ENCODE measurements at regions not wholly inside any gene's neighbourhood (a gene's known extent, or its start where the extent isn't known, plus 50 kb on each side); places are given as distances from the start of the nearest gene placed in this dataset.
A peak's percentile ranks its signal among the peaks of the same experiment; 100 is the strongest.

DNA sequence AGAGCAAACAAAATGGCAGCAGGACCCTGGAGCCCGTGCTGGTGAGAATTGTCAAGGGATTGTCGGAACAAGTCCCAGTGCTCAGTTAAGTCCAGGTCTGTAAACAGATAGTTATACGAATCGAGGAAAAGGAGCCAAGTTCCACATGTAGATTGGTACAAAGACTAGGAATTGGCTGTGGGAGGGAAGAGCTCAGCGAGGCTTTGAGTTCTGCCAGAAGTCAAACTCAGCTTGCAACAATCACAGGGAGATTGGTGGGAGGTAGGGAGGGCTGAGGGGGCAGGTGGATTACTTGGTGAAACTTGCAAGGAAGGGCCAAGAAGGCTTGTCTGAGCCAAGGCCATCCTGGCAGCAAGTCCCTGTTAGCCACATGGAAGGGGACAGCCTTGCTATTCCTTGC is 217.8 kb upstream of the ARL4C start:
- H3K27ac ChIP-seq (ENCODE audit: insufficient read depth, low read length) = no peak overlapping the region
- no peak overlapping the region for H3K4me3 ChIP-seq (replicated peaks in 1 of 4; ENCODE audit: control extremely low read depth in 1 of 4, insufficient read depth in 1 of 4, low read depth in 3 of 4, low read length in 4 of 4)
- no peaks in the 10 kb centered on the region for H3K4me1 ChIP-seq (ENCODE audit: control insufficient read depth, extremely low read depth, insufficient read depth, low read length)
- H3K9me3 ChIP-seq (ENCODE audit: control insufficient read depth, insufficient read depth, low read depth, low read length) = no peaks in the 10 kb centered on the region
- no peaks in the 10 kb centered on the region for H4K20me1 ChIP-seq (ENCODE audit: control insufficient read depth, extremely low read depth, insufficient read depth, low read length)
- no peak for DNase-seq (ENCODE audit: low read depth in 2 of 2)
- H2AFZ ChIP-seq (ENCODE audit: low read length) = no peak overlapping the region
- TF ChIP-seq CTCF (conservative IDR thresholded peaks at IDR 0.05 in 1 of 2, IDR thresholded peaks at IDR 0.05 in 1 of 2; ENCODE audit: low read depth in 1 of 2, low read length in 2 of 2) = no peak
- no peaks in the 10 kb centered on the region for H3K36me3 ChIP-seq (ENCODE audit: control insufficient read depth, insufficient read depth, low read length)
- H3K4me2 ChIP-seq (ENCODE audit: extremely low read depth, insufficient read depth, low read length) = no peak overlapping the region
- H3K79me2 ChIP-seq (ENCODE audit: control insufficient read depth, insufficient read depth, low read length) = no peaks in the 10 kb centered on the region
- H3K9ac ChIP-seq (ENCODE audit: insufficient read depth, low read length) = no peak overlapping the region
- H3K27me3 ChIP-seq (ENCODE audit: control insufficient read depth, insufficient read depth, low read length) = no peaks in the 10 kb centered on the region

DNA sequence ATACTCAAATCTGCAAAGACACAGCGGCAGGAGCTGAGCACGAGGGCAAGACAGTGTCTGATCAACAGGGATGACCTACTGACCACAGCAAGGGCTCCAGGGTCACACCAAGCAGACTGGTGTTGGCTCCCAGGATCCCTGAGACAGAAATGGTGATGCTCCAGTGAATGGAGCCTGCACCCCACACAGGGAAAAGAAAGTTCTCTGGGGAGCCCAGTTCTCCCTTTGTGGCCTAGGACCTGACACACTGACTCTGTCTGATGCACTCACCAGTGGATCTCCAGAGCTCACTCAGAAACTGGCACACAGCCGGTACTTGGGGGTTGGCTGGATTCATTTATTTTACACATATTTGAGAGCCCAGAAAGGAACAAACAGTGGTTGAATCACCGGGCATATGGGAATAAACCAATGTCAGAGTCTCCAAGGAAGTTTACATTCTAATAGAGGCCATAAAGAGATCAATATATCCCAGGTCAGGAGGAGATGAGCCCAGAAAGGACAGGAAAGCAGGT is 215.6 kb upstream of the ARL4C start:
- no peak overlapping the region for H3K4me2 ChIP-seq (ENCODE audit: extremely low read depth, insufficient read depth, low read length)
- H3K9ac ChIP-seq (ENCODE audit: insufficient read depth, low read length) = no peak overlapping the region

GRCh38 chr2:234711308-234711707 is 214.4 kb upstream of the ARL4C start:
- Histone ChIP-seq H3K36me3 (ENCODE audit: control insufficient read depth, insufficient read depth, low read length) (no peaks in the 10 kb centered on the region), H2AFZ (ENCODE audit: low read length) (no peak overlapping the region), H3K9ac (ENCODE audit: insufficient read depth, low read length) (no peak overlapping the region), H3K4me3 (replicated peaks in 1 of 4; ENCODE audit: control extremely low read depth in 1 of 4, insufficient read depth in 1 of 4, low read depth in 3 of 4, low read length in 4 of 4) (no peak overlapping the region), H3K27ac (ENCODE audit: insufficient read depth, low read length) (no peak overlapping the region), H3K79me2 (ENCODE audit: control insufficient read depth, insufficient read depth, low read length) (no peaks in the 10 kb centered on the region), H4K20me1 (ENCODE audit: control insufficient read depth, extremely low read depth, insufficient read depth, low read length) (no peaks in the 10 kb centered on the region), H3K27me3 (ENCODE audit: control insufficient read depth, insufficient read depth, low read length) (no peaks in the 10 kb centered on the region), H3K4me1 (ENCODE audit: control insufficient read depth, extremely low read depth, insufficient read depth, low read length) (no peaks in the 10 kb centered on the region), H3K9me3 (ENCODE audit: control insufficient read depth, insufficient read depth, low read depth, low read length) (no peaks in the 10 kb centered on the region), H3K4me2 (ENCODE audit: extremely low read depth, insufficient read depth, low read length) (no peak overlapping the region)
- no peak for TF ChIP-seq EZH2 (IDR thresholded peaks at IDR 0.05; ENCODE audit: low read length, missing control alignments)
- no peak for DNase-seq (ENCODE audit: low read depth in 2 of 2)

More for the DNA sequence above, 215.6 kb upstream of the ARL4C start:
- Histone ChIP-seq H3K4me1 (ENCODE audit: control insufficient read depth, extremely low read depth, insufficient read depth, low read length) (no peaks in the 10 kb centered on the region), H4K20me1 (ENCODE audit: control insufficient read depth, extremely low read depth, insufficient read depth, low read length) (no peaks in the 10 kb centered on the region), H3K79me2 (ENCODE audit: control insufficient read depth, insufficient read depth, low read length) (no peaks in the 10 kb centered on the region), H3K27ac (ENCODE audit: insufficient read depth, low read length) (no peak overlapping the region), H2AFZ (ENCODE audit: low read length) (no peak overlapping the region), H3K27me3 (ENCODE audit: control insufficient read depth, insufficient read depth, low read length) (no peaks in the 10 kb centered on the region), H3K9me3 (ENCODE audit: control insufficient read depth, insufficient read depth, low read depth, low read length) (no peaks in the 10 kb centered on the region), H3K4me3 (replicated peaks in 1 of 4; ENCODE audit: control extremely low read depth in 1 of 4, insufficient read depth in 1 of 4, low read depth in 3 of 4, low read length in 4 of 4) (no peak overlapping the region), H3K36me3 (ENCODE audit: control insufficient read depth, insufficient read depth, low read length) (no peaks in the 10 kb centered on the region)
- TF ChIP-seq CTCF (conservative IDR thresholded peaks at IDR 0.05 in 1 of 2, IDR thresholded peaks at IDR 0.05 in 1 of 2; ENCODE audit: low read depth in 1 of 2, low read length in 2 of 2) (no peak), EZH2 (IDR thresholded peaks at IDR 0.05; ENCODE audit: low read length, missing control alignments) (no peak)
- DNase-seq (ENCODE audit: low read depth in 2 of 2) = peak; percentile 16 to 48
